OCI-LY7 (cell line): ENCODE measurements at regions not wholly inside any gene's neighbourhood (a gene's known extent, or its start where the extent isn't known, plus 50 kb on each side); places are given as distances from the start of the nearest gene placed in this dataset.

Experiments used
- CTCF ChIP-seq: fragments of 200-600 bp; sonication (generic); conservative IDR thresholded peaks from 2 replicates; pipeline ENCODE4 v1.5.1; 2014; ENCODE audit warnings: mild to moderate bottlenecking, antibody characterized with exemption, low read length, moderate library complexity, mixed read lengths
- EZH2phosphoT487 ChIP-seq: fragments of 200-600 bp; sonication (generic); IDR thresholded peaks from 2 replicates; pipeline ENCODE4 v1.6.1; 2018; ENCODE audit warnings: low read depth, borderline replicate concordance, mild to moderate bottlenecking, mixed run types, antibody characterized with exemption, low read length, moderate library complexity, mixed read lengths

- no peak for TF ChIP-seq CTCF
- no peak for TF ChIP-seq EZH2phosphoT487
These were observed 140.9 kb upstream of the GPC1 start for GRCh38 chr2:240294514-240294913.
